Tibial nerve (tissue), 4 donors: ENCODE measurements at regions not wholly inside any gene's neighbourhood (a gene's known extent, or its start where the extent isn't known, plus 50 kb on each side); places are given as distances from the start of the nearest gene placed in this dataset.

Source experiments
- DNase-seq, 2 donors: peaks; one replicate each; pipeline ENCODE4 v3.0.0-alpha.2; 2019; ENCODE audit warnings: low spot score in 2 of 2
- H3K27ac ChIP-seq, 4 donors: fragments of 200-600 bp; sonication (generic) in 3 of 4; one replicate each; pipeline ENCODE4 v1.5.1; 2017 to 2019; ENCODE audit warnings: mild to moderate bottlenecking in 1 of 4
- H3K27me3 ChIP-seq, 2 donors: fragments of 200-600 bp; sonication (generic) in 1 of 2; one replicate each; pipeline versions ENCODE4 v1.5.1 to v1.6.0; 2017 to 2019
- H3K36me3 ChIP-seq, 3 donors: fragments of 200-600 bp; sonication (generic); one replicate each; pipeline ENCODE4 v1.5.1; 2018 to 2019
- H3K4me1 ChIP-seq, 4 donors: fragments of 200-600 bp; sonication (generic) in 3 of 4; one replicate each; pipeline ENCODE4 v1.5.1; 2017 to 2019
- H3K4me3 ChIP-seq, 4 donors: fragments of 200-600 bp; sonication (generic) in 3 of 4; one replicate each; pipeline ENCODE4 v1.5.1; 2017 to 2019; ENCODE audit warnings: mild to moderate bottlenecking in 1 of 4, moderate library complexity in 1 of 4
- H3K9me3 ChIP-seq, 4 donors: fragments of 200-600 bp; sonication (generic) in 3 of 4; one replicate each; pipeline ENCODE4 v1.5.1; 2017 to 2019
- CTCF ChIP-seq, 5 experiments: fragments of 200-600 bp in 3 of 5; fragments of 450-650 bp in 2 of 5; sonication (generic) in 3 of 5; IDR thresholded peaks; one replicate each; pipeline ENCODE4 v1.5.1; 2016 to 2019; ENCODE audit warnings: antibody characterized with exemption in 5 of 5, mild to moderate bottlenecking in 3 of 5, moderate library complexity in 2 of 5
- EP300 ChIP-seq, 2 donors: sonication (generic); formaldehyde crosslinking; IDR thresholded peaks; one replicate each; pipeline ENCODE4 v1.6.1; 2017; ENCODE audit warnings: antibody characterized with exemption in 2 of 2, mild to moderate bottlenecking in 1 of 2
- POLR2A ChIP-seq, 2 donors: fragments of 450-650 bp; IDR thresholded peaks; one replicate each; pipeline ENCODE4 v1.6.1; 2017; ENCODE audit warnings: antibody characterized with exemption in 2 of 2, mild to moderate bottlenecking in 2 of 2, moderate library complexity in 2 of 2
- WGBS, 2 donors: methylation state at CpG; one replicate each; pipeline ENCODE4 v1.1.5; 2018; 5-methylcytosine and 5-hydroxymethylcytosine counted together

- WGBS, 2 donors = 76 to 82% methylated on average over 1 of the region's 1 CpG
- Histone ChIP-seq H3K27me3 (no peaks in the 10 kb centered on the region), H3K4me3 (no peak overlapping the region), H3K4me1 (no peaks in the 10 kb centered on the region), H3K9me3 (no peaks in the 10 kb centered on the region), H3K27ac (no peak overlapping the region), H3K36me3 (no peaks in the 10 kb centered on the region)
- no peak for DNase-seq
- no peak for TF ChIP-seq POLR2A (IDR thresholded peaks at IDR 0.05)
- TF ChIP-seq EP300 (IDR thresholded peaks at IDR 0.05) = no peak
- no peak for TF ChIP-seq CTCF (IDR thresholded peaks at IDR 0.05)
These were observed 902.3 kb upstream of the SLIT2 start for GRCh38 chr4:19349416-19349815.

- no peak for DNase-seq
- no peaks in the 10 kb centered on the region for H3K36me3 ChIP-seq
- no peaks in the 10 kb centered on the region for H3K9me3 ChIP-seq
- no peak for TF ChIP-seq CTCF (IDR thresholded peaks at IDR 0.05)
- no peak for TF ChIP-seq POLR2A (IDR thresholded peaks at IDR 0.05)
- TF ChIP-seq EP300 (IDR thresholded peaks at IDR 0.05) = no peak
- no peak overlapping the region for H3K4me3 ChIP-seq
- H3K27me3 ChIP-seq = no peaks in the 10 kb centered on the region
- no peaks in the 10 kb centered on the region for H3K4me1 ChIP-seq
- no peak overlapping the region for H3K27ac ChIP-seq
These were observed 903.0 kb upstream of the SLIT2 start for GRCh38 chr4:19348746-19349145.

- H3K27ac ChIP-seq = no peak overlapping the region
- H3K4me3 ChIP-seq = no peak overlapping the region
- no peak for DNase-seq
- H3K36me3 ChIP-seq = no peaks in the 10 kb centered on the region
- 57 to 62% methylated on average over 3 of the region's 3 CpGs for WGBS, 2 donors
- no peaks in the 10 kb centered on the region for H3K27me3 ChIP-seq
- H3K4me1 ChIP-seq = no peaks in the 10 kb centered on the region
- no peaks in the 10 kb centered on the region for H3K9me3 ChIP-seq
- TF ChIP-seq EP300 (IDR thresholded peaks at IDR 0.05) (no peak), CTCF (IDR thresholded peaks at IDR 0.05) (no peak), POLR2A (IDR thresholded peaks at IDR 0.05) (no peak)
These were observed 905.1 kb upstream of the SLIT2 start for GRCh38 chr4:19346636-19347035.

- WGBS, 2 donors = 80 to 82% methylated on average over 1 of the region's 1 CpG
- H3K4me1 ChIP-seq = no peaks in the 10 kb centered on the region
- DNase-seq = no peak
- no peaks in the 10 kb centered on the region for H3K36me3 ChIP-seq
- no peak overlapping the region for H3K27ac ChIP-seq
- no peak overlapping the region for H3K4me3 ChIP-seq
- H3K9me3 ChIP-seq = peaks cover 0 to 6% (median 0%) of the 10 kb centered on the region in 4 donors
- no peaks in the 10 kb centered on the region for H3K27me3 ChIP-seq
- TF ChIP-seq EP300 (IDR thresholded peaks at IDR 0.05) = no peak
- TF ChIP-seq CTCF (IDR thresholded peaks at IDR 0.05) = no peak
- TF ChIP-seq POLR2A (IDR thresholded peaks at IDR 0.05) = no peak
These were observed 922.1 kb upstream of the SLIT2 start for GRCh38 chr4:19329631-19330030.

- Histone ChIP-seq H3K27ac (no peak overlapping the region), H3K4me3 (no peak overlapping the region), H3K9me3 (peaks cover 0 to 6% (median 0%) of the 10 kb centered on the region in 4 donors), H3K36me3 (no peaks in the 10 kb centered on the region), H3K27me3 (no peaks in the 10 kb centered on the region), H3K4me1 (no peaks in the 10 kb centered on the region)
- no peak for DNase-seq
- WGBS, 2 donors = 83 to 89% methylated on average over 4 of the region's 4 CpGs
- TF ChIP-seq EP300 (IDR thresholded peaks at IDR 0.05) (no peak), CTCF (IDR thresholded peaks at IDR 0.05) (no peak), POLR2A (IDR thresholded peaks at IDR 0.05) (no peak)
These were observed 922.6 kb upstream of the SLIT2 start for GRCh38 chr4:19329077-19329476.
